ENCODE measurements at regions not wholly inside any gene's neighbourhood (a gene's known extent, or its start where the extent isn't known, plus 50 kb on each side); places are given as distances from the start of the nearest gene placed in this dataset.
A peak's percentile ranks its signal among the peaks of the same experiment; 100 is the strongest.

- no peak overlapping the region for H2AFZ ChIP-seq (ENCODE audit: low read length)
- no peak overlapping the region for H3K27ac ChIP-seq (ENCODE audit: low read depth, low read length)
- no peaks in the 10 kb centered on the region for H4K20me1 ChIP-seq (ENCODE audit: insufficient read depth, low read length)
- H3K4me3 ChIP-seq (ENCODE audit: insufficient read depth, low read length), result no peak overlapping the region
- no peak for DNase-seq (ENCODE audit: insufficient read length, low spot score, missing footprints)
- H3K9me3 ChIP-seq (ENCODE audit: low read depth, low read length), result no peaks in the 10 kb centered on the region
- no peaks in the 10 kb centered on the region for H3K36me3 ChIP-seq (ENCODE audit: insufficient read depth, low read length)
- no peaks in the 10 kb centered on the region for H3K27me3 ChIP-seq (ENCODE audit: insufficient read depth, low read length)
- TF ChIP-seq CTCF (IDR thresholded peaks at IDR 0.05; ENCODE audit: extremely low read depth, low read depth, low read length), result no peak
- H3K4me2 ChIP-seq (ENCODE audit: insufficient read depth, low read length), result no peak overlapping the region
- H3K79me2 ChIP-seq (ENCODE audit: insufficient read depth, low read length), result no peaks in the 10 kb centered on the region
- H3K4me1 ChIP-seq (ENCODE audit: insufficient read depth, low read length), result no peaks in the 10 kb centered on the region
Measured at GRCh38 chr13:50724913-50725312, 118.6 kb downstream of the DLEU7 start.

- Histone ChIP-seq H3K27me3 (ENCODE audit: insufficient read depth, low read length) (no peaks in the 10 kb centered on the region), H3K27ac (ENCODE audit: low read depth, low read length) (no peak overlapping the region), H2AFZ (ENCODE audit: low read length) (no peak overlapping the region), H3K79me2 (ENCODE audit: insufficient read depth, low read length) (no peaks in the 10 kb centered on the region), H3K36me3 (ENCODE audit: insufficient read depth, low read length) (no peaks in the 10 kb centered on the region), H3K4me1 (ENCODE audit: insufficient read depth, low read length) (peaks cover 2% of the 10 kb centered on the region), H4K20me1 (ENCODE audit: insufficient read depth, low read length) (no peaks in the 10 kb centered on the region), H3K9me3 (ENCODE audit: low read depth, low read length) (no peaks in the 10 kb centered on the region), H3K4me3 (ENCODE audit: insufficient read depth, low read length) (no peak overlapping the region), H3K4me2 (ENCODE audit: insufficient read depth, low read length) (no peak overlapping the region)
- no peak for DNase-seq (ENCODE audit: insufficient read length, low spot score, missing footprints)
- no peak for TF ChIP-seq CTCF (IDR thresholded peaks at IDR 0.05; ENCODE audit: extremely low read depth, low read depth, low read length)
Measured at GRCh38 chr13:50726164-50726563, 117.3 kb downstream of the DLEU7 start.

GRCh38 chr13:50729177-50729576, 114.3 kb downstream of the DLEU7 start:
- Histone ChIP-seq H3K9me3 (ENCODE audit: low read depth, low read length) (no peaks in the 10 kb centered on the region), H3K36me3 (ENCODE audit: insufficient read depth, low read length) (no peaks in the 10 kb centered on the region), H3K4me2 (ENCODE audit: insufficient read depth, low read length) (no peak overlapping the region), H2AFZ (ENCODE audit: low read length) (no peak overlapping the region), H3K4me1 (ENCODE audit: insufficient read depth, low read length) (peaks cover 20% of the 10 kb centered on the region), H3K27ac (ENCODE audit: low read depth, low read length) (no peak overlapping the region), H3K4me3 (ENCODE audit: insufficient read depth, low read length) (no peak overlapping the region), H3K27me3 (ENCODE audit: insufficient read depth, low read length) (no peaks in the 10 kb centered on the region), H4K20me1 (ENCODE audit: insufficient read depth, low read length) (no peaks in the 10 kb centered on the region), H3K79me2 (ENCODE audit: insufficient read depth, low read length) (no peaks in the 10 kb centered on the region)
- DNase-seq (ENCODE audit: insufficient read length, low spot score, missing footprints), result no peak
- TF ChIP-seq CTCF (IDR thresholded peaks at IDR 0.05; ENCODE audit: extremely low read depth, low read depth, low read length), result no peak

- no peak for DNase-seq (ENCODE audit: insufficient read length, low spot score, missing footprints)
- TF ChIP-seq CTCF (IDR thresholded peaks at IDR 0.05; ENCODE audit: extremely low read depth, low read depth, low read length), result no peak
- Histone ChIP-seq H3K79me2 (ENCODE audit: insufficient read depth, low read length) (no peaks in the 10 kb centered on the region), H3K9me3 (ENCODE audit: low read depth, low read length) (no peaks in the 10 kb centered on the region), H3K4me1 (ENCODE audit: insufficient read depth, low read length) (peaks cover 20% of the 10 kb centered on the region), H3K36me3 (ENCODE audit: insufficient read depth, low read length) (no peaks in the 10 kb centered on the region), H3K27ac (ENCODE audit: low read depth, low read length) (peak overlapping the region; percentile 51), H3K4me3 (ENCODE audit: insufficient read depth, low read length) (no peak overlapping the region), H3K4me2 (ENCODE audit: insufficient read depth, low read length) (no peak overlapping the region), H3K27me3 (ENCODE audit: insufficient read depth, low read length) (no peaks in the 10 kb centered on the region), H2AFZ (ENCODE audit: low read length) (peak overlapping the region; percentile 43), H4K20me1 (ENCODE audit: insufficient read depth, low read length) (no peaks in the 10 kb centered on the region)
Measured at GRCh38 chr13:50730496-50731351, 112.8 kb downstream of the DLEU7 start.

Data from osteoblast (primary cell).